A673 (cell line): ENCODE measurements at regions not wholly inside any gene's neighbourhood (a gene's known extent, or its start where the extent isn't known, plus 50 kb on each side); places are given as distances from the start of the nearest gene placed in this dataset.

Experiments
- CTCF ChIP-seq: fragments of 300-800, 200-600 bp; sonication (generic); conservative IDR thresholded peaks from 2 replicates; pipeline ENCODE4 v1.5.1; 2017; ENCODE audit warnings: low read depth, mild to moderate bottlenecking, antibody characterized with exemption, low read length, moderate library complexity, mixed read lengths
- EZH2 ChIP-seq: fragments of 200-600 bp; sonication (generic); IDR thresholded peaks from 2 replicates; pipeline ENCODE4 v1.6.1; 2017; ENCODE audit warnings: borderline replicate concordance, low read depth, mild to moderate bottlenecking, mixed read lengths, antibody characterized with exemption, low read length; ENCODE audit not compliant: poor library complexity, severe bottlenecking

GRCh38 chrX:121457096-121457495, 409.7 kb downstream of the GLUD2 start:
- TF ChIP-seq CTCF (no peak), EZH2 (no peak)
